SK-N-SH (cell line): ENCODE measurements at regions not wholly inside any gene's neighbourhood (a gene's known extent, or its start where the extent isn't known, plus 50 kb on each side); places are given as distances from the start of the nearest gene placed in this dataset.

Experiments
- GABPA ChIP-seq: IDR thresholded peaks from 2 replicates; pipeline ENCODE4 v1.4.0; 2012; ENCODE audit warnings: low read depth, mild to moderate bottlenecking
- GATA2 ChIP-seq: sonication (generic); formaldehyde crosslinking; IDR thresholded peaks from 2 replicates; pipeline ENCODE4 v1.5.0; 2020; ENCODE audit warnings: mild to moderate bottlenecking, missing genetic modification reagents
- MXI1 ChIP-seq: IDR thresholded peaks from 2 replicates; pipeline ENCODE4 v1.6.1; 2012; ENCODE audit warnings: mild to moderate bottlenecking, low read depth, low read length, improper control_type of control experiment
- NFIC ChIP-seq: IDR thresholded peaks from 2 replicates; pipeline ENCODE4 v1.4.0; 2012; ENCODE audit warnings: borderline replicate concordance
- NRF1 ChIP-seq: IDR thresholded peaks from 2 replicates; pipeline ENCODE4 v1.6.1; 2012; ENCODE audit warnings: low read depth, mild to moderate bottlenecking, low read length
- RFX5 ChIP-seq: IDR thresholded peaks from 2 replicates; pipeline ENCODE4 v1.6.1; 2012; ENCODE audit warnings: mild to moderate bottlenecking, improper control_type of control experiment, low read length
- TAF1 ChIP-seq: IDR thresholded peaks from 2 replicates; pipeline ENCODE4 v1.6.1; 2012; ENCODE audit warnings: low read depth, mild to moderate bottlenecking, low read length, moderate library complexity, borderline replicate concordance
- TF ChIP-seq, protein P1 (sequence below): fragments of 200-600 bp; sonication (generic); IDR thresholded peaks from 2 replicates; pipeline ENCODE4 v1.6.1; 2017; ENCODE audit warnings: antibody characterized with exemption, mild to moderate bottlenecking, moderate library complexity
- TF ChIP-seq, protein P2 (sequence below): IDR thresholded peaks from 2 replicates; pipeline ENCODE4 v1.4.0; 2012; ENCODE audit warnings: low read depth
- TF ChIP-seq, protein P3 (sequence below): IDR thresholded peaks from 2 replicates; pipeline ENCODE4 v1.4.0; 2012; ENCODE audit warnings: low read depth, borderline replicate concordance

DNA sequence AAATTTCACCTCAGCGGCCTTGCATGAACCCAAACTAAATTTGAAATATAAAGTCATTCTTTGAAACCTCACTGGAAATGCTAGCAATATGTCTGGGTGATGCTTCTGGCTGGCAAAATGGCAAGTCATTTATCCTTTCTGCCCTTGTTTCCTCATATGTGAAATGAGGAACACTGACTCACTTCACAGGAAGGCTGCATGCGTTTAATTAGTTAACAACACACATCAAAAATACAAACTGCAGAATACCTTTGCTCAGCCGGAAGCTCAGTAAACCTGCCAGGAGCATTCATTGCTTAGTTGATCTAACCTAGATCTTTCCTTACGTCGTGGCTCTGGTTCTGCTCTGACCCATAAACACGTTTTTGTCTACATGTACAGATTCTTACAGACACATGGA lies 214.2 kb upstream of the ACVR2A start:
- TF ChIP-seq, protein P1, sequence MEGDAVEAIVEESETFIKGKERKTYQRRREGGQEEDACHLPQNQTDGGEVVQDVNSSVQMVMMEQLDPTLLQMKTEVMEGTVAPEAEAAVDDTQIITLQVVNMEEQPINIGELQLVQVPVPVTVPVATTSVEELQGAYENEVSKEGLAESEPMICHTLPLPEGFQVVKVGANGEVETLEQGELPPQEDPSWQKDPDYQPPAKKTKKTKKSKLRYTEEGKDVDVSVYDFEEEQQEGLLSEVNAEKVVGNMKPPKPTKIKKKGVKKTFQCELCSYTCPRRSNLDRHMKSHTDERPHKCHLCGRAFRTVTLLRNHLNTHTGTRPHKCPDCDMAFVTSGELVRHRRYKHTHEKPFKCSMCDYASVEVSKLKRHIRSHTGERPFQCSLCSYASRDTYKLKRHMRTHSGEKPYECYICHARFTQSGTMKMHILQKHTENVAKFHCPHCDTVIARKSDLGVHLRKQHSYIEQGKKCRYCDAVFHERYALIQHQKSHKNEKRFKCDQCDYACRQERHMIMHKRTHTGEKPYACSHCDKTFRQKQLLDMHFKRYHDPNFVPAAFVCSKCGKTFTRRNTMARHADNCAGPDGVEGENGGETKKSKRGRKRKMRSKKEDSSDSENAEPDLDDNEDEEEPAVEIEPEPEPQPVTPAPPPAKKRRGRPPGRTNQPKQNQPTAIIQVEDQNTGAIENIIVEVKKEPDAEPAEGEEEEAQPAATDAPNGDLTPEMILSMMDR: no peak
- TF ChIP-seq NRF1: no peak
- no peak for TF ChIP-seq NFIC
- no peak for TF ChIP-seq RFX5
- TF ChIP-seq MXI1: no peak
- TF ChIP-seq GATA2: no peak
- no peak for TF ChIP-seq GABPA
- TF ChIP-seq, protein P2, sequence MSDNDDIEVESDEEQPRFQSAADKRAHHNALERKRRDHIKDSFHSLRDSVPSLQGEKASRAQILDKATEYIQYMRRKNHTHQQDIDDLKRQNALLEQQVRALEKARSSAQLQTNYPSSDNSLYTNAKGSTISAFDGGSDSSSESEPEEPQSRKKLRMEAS: no peak
- no peak for TF ChIP-seq TAF1
- TF ChIP-seq, protein P3, sequence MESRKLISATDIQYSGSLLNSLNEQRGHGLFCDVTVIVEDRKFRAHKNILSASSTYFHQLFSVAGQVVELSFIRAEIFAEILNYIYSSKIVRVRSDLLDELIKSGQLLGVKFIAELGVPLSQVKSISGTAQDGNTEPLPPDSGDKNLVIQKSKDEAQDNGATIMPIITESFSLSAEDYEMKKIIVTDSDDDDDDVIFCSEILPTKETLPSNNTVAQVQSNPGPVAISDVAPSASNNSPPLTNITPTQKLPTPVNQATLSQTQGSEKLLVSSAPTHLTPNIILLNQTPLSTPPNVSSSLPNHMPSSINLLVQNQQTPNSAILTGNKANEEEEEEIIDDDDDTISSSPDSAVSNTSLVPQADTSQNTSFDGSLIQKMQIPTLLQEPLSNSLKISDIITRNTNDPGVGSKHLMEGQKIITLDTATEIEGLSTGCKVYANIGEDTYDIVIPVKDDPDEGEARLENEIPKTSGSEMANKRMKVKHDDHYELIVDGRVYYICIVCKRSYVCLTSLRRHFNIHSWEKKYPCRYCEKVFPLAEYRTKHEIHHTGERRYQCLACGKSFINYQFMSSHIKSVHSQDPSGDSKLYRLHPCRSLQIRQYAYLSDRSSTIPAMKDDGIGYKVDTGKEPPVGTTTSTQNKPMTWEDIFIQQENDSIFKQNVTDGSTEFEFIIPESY: no peak
